NB4 (cell line): ENCODE measurements at regions not wholly inside any gene's neighbourhood (a gene's known extent, or its start where the extent isn't known, plus 50 kb on each side); places are given as distances from the start of the nearest gene placed in this dataset.

ENCODE experiments used
- CTCF ChIP-seq: IDR thresholded peaks from one replicate; pipeline ENCODE4 v1.5.1; 2012; ENCODE audit warnings: low read depth, low read length
- POLR2A ChIP-seq: IDR thresholded peaks from 2 replicates; pipeline ENCODE4 v1.6.1; 2011; ENCODE audit warnings: mild to moderate bottlenecking; ENCODE audit not compliant: insufficient read length; ENCODE audit errors: extremely low read depth

GRCh38 chr2:203804070-203804469, 63.5 kb upstream of the CTLA4 start:
- no peak for TF ChIP-seq CTCF
- no peak for TF ChIP-seq POLR2A
